ENCODE measurements at regions not wholly inside any gene's neighbourhood (a gene's known extent, or its start where the extent isn't known, plus 50 kb on each side); places are given as distances from the start of the nearest gene placed in this dataset.

- no peak overlapping the region for H3K4me2 ChIP-seq
- H3K4me3 ChIP-seq (IDR thresholded peaks at IDR 0.05; ENCODE audit: insufficient read depth, low read depth, low read length) = no peak overlapping the region
- H2AFZ ChIP-seq (ENCODE audit: low read depth) = no peak overlapping the region
- H3K4me1 ChIP-seq (ENCODE audit: low read depth, poor library complexity, severe bottlenecking) = no peaks in the 10 kb centered on the region
- H4K20me1 ChIP-seq (ENCODE audit: insufficient read depth) = no peaks in the 10 kb centered on the region
- H3K79me2 ChIP-seq (ENCODE audit: insufficient read depth, low read depth) = no peaks in the 10 kb centered on the region
- no peak overlapping the region for H3K27ac ChIP-seq
- no peaks in the 10 kb centered on the region for H3K36me3 ChIP-seq (ENCODE audit: insufficient read depth)
- no peak for TF ChIP-seq CTCF (conservative IDR thresholded peaks at IDR 0.05; ENCODE audit: low read depth, low read length)
- H3K9ac ChIP-seq = no peak overlapping the region
- H3K27me3 ChIP-seq (ENCODE audit: insufficient read depth, low read depth) = peaks cover 2% of the 10 kb centered on the region; the same call in 1 of the 2 replicates
Observed at GRCh38 chr6:41418741-41419140, 83.3 kb downstream of the NCR2 start.

GRCh38 chr6:41419385-41419784 lies 84.0 kb downstream of the NCR2 start:
- no peaks in the 10 kb centered on the region for H3K79me2 ChIP-seq (ENCODE audit: insufficient read depth, low read depth)
- peaks cover 2% of the 10 kb centered on the region; the same call in 1 of the 2 replicates for H3K27me3 ChIP-seq (ENCODE audit: insufficient read depth, low read depth)

GRCh38 chr6:41420186-41420585 lies 84.8 kb downstream of the NCR2 start:
- Histone ChIP-seq H4K20me1 (ENCODE audit: insufficient read depth) (no peaks in the 10 kb centered on the region), H3K4me1 (ENCODE audit: low read depth, poor library complexity, severe bottlenecking) (no peaks in the 10 kb centered on the region), H3K27me3 (ENCODE audit: insufficient read depth, low read depth) (peaks cover 2% of the 10 kb centered on the region; the same call in 1 of the 2 replicates), H3K79me2 (ENCODE audit: insufficient read depth, low read depth) (no peaks in the 10 kb centered on the region), H3K36me3 (ENCODE audit: insufficient read depth) (no peaks in the 10 kb centered on the region), H2AFZ (ENCODE audit: low read depth) (no peak overlapping the region), H3K9ac (no peak overlapping the region), H3K27ac (no peak overlapping the region), H3K4me2 (no peak overlapping the region), H3K4me3 (IDR thresholded peaks at IDR 0.05; ENCODE audit: insufficient read depth, low read depth, low read length) (no peak overlapping the region)
- TF ChIP-seq CTCF (conservative IDR thresholded peaks at IDR 0.05; ENCODE audit: low read depth, low read length) = no peak

More at GRCh38 chr6:41419385-41419784, 84.0 kb downstream of the NCR2 start:
- Histone ChIP-seq H2AFZ (ENCODE audit: low read depth) (no peak overlapping the region), H3K4me2 (no peak overlapping the region), H3K4me1 (ENCODE audit: low read depth, poor library complexity, severe bottlenecking) (no peaks in the 10 kb centered on the region), H3K4me3 (IDR thresholded peaks at IDR 0.05; ENCODE audit: insufficient read depth, low read depth, low read length) (no peak overlapping the region), H3K27ac (no peak overlapping the region), H3K36me3 (ENCODE audit: insufficient read depth) (no peaks in the 10 kb centered on the region), H3K9ac (no peak overlapping the region), H4K20me1 (ENCODE audit: insufficient read depth) (no peaks in the 10 kb centered on the region)
- TF ChIP-seq CTCF (conservative IDR thresholded peaks at IDR 0.05; ENCODE audit: low read depth, low read length) = no peak

DNA sequence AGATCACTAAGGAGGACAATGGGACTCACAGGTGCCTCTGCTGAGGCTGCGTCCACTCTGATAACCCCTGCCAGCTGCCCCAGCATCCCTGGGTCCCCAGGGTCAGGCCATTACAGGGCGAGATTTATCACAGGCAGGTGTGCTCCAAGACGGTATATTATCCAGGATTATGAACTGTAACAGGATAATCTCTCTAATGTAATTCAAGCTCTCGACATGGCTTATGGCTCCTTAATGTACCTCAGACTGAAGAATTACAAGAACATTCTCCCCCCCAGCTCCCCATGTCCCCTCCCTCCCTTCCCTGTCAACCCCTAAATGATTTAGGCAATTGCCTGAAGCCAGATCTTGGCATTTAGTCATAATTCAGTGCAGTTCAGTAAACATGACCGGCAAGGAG lies 86.8 kb downstream of the NCR2 start:
- no peaks in the 10 kb centered on the region for H4K20me1 ChIP-seq (ENCODE audit: insufficient read depth)
- H3K9ac ChIP-seq = no peak overlapping the region
- H3K4me2 ChIP-seq = no peak overlapping the region
- no peaks in the 10 kb centered on the region for H3K36me3 ChIP-seq (ENCODE audit: insufficient read depth)
- no peak overlapping the region for H2AFZ ChIP-seq (ENCODE audit: low read depth)
- no peaks in the 10 kb centered on the region for H3K4me1 ChIP-seq (ENCODE audit: low read depth, poor library complexity, severe bottlenecking)
- no peaks in the 10 kb centered on the region for H3K79me2 ChIP-seq (ENCODE audit: insufficient read depth, low read depth)
- no peak overlapping the region for H3K4me3 ChIP-seq (IDR thresholded peaks at IDR 0.05; ENCODE audit: insufficient read depth, low read depth, low read length)
- no peak for TF ChIP-seq CTCF (conservative IDR thresholded peaks at IDR 0.05; ENCODE audit: low read depth, low read length)
- H3K27ac ChIP-seq = no peak overlapping the region
- H3K27me3 ChIP-seq (ENCODE audit: insufficient read depth, low read depth) = no peaks in the 10 kb centered on the region
